Right renal cortex interstitium (tissue), 3 donors: ENCODE measurements at regions not wholly inside any gene's neighbourhood (a gene's known extent, or its start where the extent isn't known, plus 50 kb on each side); places are given as distances from the start of the nearest gene placed in this dataset.
"Not testable (repeated sequence)": the region's sequence is repeated elsewhere in the genome, so short reads cannot be mapped to it uniquely, and the experiment has no call there.

Experiments used
- DNase-seq, 3 donors: peaks; one replicate each; pipeline ENCODE4 v3.0.0-alpha.2; 2013; ENCODE audit warnings: low read depth in 3 of 3, low spot score in 2 of 3

- no peak for DNase-seq
Observed at GRCh38 chr17:65320820-65321219, 183.7 kb downstream of the RGS9 start.

- DNase-seq = no peak
Observed at GRCh38 chr17:65314212-65314611, 177.0 kb downstream of the RGS9 start.

GRCh38 chr17:65312718-65313377 lies 175.7 kb downstream of the RGS9 start:
- DNase-seq = no peak

GRCh38 chr17:65311261-65311660 lies 174.1 kb downstream of the RGS9 start:
- DNase-seq = no peak

- DNase-seq = no peak
Observed at GRCh38 chr17:65307961-65308316, 170.8 kb downstream of the RGS9 start.

- DNase-seq = no peak
Observed at GRCh38 chr17:65307081-65307960, 170.2 kb downstream of the RGS9 start.

- DNase-seq = no peak
Observed at GRCh38 chr17:65305778-65306177, 168.6 kb downstream of the RGS9 start.

GRCh38 chr17:65305116-65305515 lies 167.9 kb downstream of the RGS9 start:
- no peak for DNase-seq

GRCh38 chr17:65301882-65302281 lies 164.7 kb downstream of the RGS9 start:
- not testable (repeated sequence) for DNase-seq

GRCh38 chr17:65301184-65301583 lies 164.0 kb downstream of the RGS9 start:
- no peak for DNase-seq

GRCh38 chr17:65297916-65298315 lies 160.7 kb downstream of the RGS9 start:
- DNase-seq = no peak

- no peak for DNase-seq
Observed at GRCh38 chr17:65297384-65297783, 160.2 kb downstream of the RGS9 start.

GRCh38 chr17:65294181-65294719 lies 157.1 kb downstream of the RGS9 start:
- DNase-seq = peak in 2 of 3 donors; percentile 23 to 61

- DNase-seq = no peak
Observed at GRCh38 chr17:65293584-65294180, 156.5 kb downstream of the RGS9 start.

GRCh38 chr17:65292430-65292829 lies 155.3 kb downstream of the RGS9 start:
- DNase-seq = no peak

- DNase-seq = not testable (repeated sequence)
Observed at GRCh38 chr17:65291301-65291700, 154.1 kb downstream of the RGS9 start.

GRCh38 chr17:65290616-65291015 lies 153.4 kb downstream of the RGS9 start:
- DNase-seq = no peak

GRCh38 chr17:65290056-65290455 lies 152.9 kb downstream of the RGS9 start:
- DNase-seq = no peak

- no peak for DNase-seq
Observed at GRCh38 chr17:65287040-65287439, 149.9 kb downstream of the RGS9 start.

GRCh38 chr17:65283704-65284103 lies 146.5 kb downstream of the RGS9 start:
- no peak for DNase-seq

- DNase-seq = no peak
Observed at GRCh38 chr17:65279456-65279855, 142.3 kb downstream of the RGS9 start.

- DNase-seq = no peak
Observed at GRCh38 chr17:65278820-65279184, 141.6 kb downstream of the RGS9 start.
